Keratinocyte (primary cell): ENCODE measurements at regions not wholly inside any gene's neighbourhood (a gene's known extent, or its start where the extent isn't known, plus 50 kb on each side); places are given as distances from the start of the nearest gene placed in this dataset.

Experiments used
- EZH2 ChIP-seq: IDR thresholded peaks from one replicate; pipeline ENCODE4 v1.6.1; 2012; ENCODE audit warnings: inconsistent platforms, mild to moderate bottlenecking, low read length, moderate library complexity
- TF ChIP-seq, protein P1 (sequence below), 3 experiments: IDR thresholded peaks in 1 of 3; conservative IDR thresholded peaks in 1 of 3; optimal IDR thresholded peaks in 1 of 3; 2 replicates in 2 of 3; 3 replicates in 1 of 3; pipeline versions ENCODE3 to v1.5.1; 2011; ENCODE audit warnings: low read length in 3 of 3, mild to moderate bottlenecking in 3 of 3, moderate library complexity in 2 of 3, control low read depth in 1 of 3, inconsistent platforms in 1 of 3; ENCODE audit not compliant: insufficient read depth in 2 of 3; ENCODE audit errors: extremely low read depth in 1 of 3

DNA sequence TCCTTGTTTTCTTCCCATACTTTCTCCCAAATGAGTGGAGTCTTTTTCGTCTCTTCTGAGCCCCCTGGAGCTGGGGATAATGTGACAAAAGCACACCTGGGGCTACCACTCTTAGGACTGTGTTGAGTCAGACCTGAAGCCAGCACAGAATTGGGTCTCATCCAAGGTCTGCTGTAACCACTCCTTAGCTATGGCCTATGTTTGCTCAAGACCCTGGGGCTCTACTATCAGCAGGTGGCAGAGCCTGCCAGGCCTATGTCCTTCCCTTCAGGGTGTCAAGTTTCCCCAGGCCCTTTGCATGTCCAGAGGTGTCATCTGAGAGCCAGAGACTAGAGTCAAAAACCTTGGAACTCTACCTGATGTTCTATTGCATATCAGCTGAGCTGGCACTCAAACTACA is 335.7 kb downstream of the DDX10 start:
- TF ChIP-seq, protein P1, sequence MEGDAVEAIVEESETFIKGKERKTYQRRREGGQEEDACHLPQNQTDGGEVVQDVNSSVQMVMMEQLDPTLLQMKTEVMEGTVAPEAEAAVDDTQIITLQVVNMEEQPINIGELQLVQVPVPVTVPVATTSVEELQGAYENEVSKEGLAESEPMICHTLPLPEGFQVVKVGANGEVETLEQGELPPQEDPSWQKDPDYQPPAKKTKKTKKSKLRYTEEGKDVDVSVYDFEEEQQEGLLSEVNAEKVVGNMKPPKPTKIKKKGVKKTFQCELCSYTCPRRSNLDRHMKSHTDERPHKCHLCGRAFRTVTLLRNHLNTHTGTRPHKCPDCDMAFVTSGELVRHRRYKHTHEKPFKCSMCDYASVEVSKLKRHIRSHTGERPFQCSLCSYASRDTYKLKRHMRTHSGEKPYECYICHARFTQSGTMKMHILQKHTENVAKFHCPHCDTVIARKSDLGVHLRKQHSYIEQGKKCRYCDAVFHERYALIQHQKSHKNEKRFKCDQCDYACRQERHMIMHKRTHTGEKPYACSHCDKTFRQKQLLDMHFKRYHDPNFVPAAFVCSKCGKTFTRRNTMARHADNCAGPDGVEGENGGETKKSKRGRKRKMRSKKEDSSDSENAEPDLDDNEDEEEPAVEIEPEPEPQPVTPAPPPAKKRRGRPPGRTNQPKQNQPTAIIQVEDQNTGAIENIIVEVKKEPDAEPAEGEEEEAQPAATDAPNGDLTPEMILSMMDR (optimal IDR thresholded peaks at IDR 0.05 in 1 of 3, IDR thresholded peaks at IDR 0.05 in 1 of 3, conservative IDR thresholded peaks at IDR 0.05 in 1 of 3; ENCODE audit: extremely low read depth in 1 of 3, insufficient read depth in 2 of 3, low read length in 3 of 3) = no peak
- no peak for TF ChIP-seq EZH2
